Ascending aorta (tissue), 2 donors: ENCODE measurements at regions not wholly inside any gene's neighbourhood (a gene's known extent, or its start where the extent isn't known, plus 50 kb on each side); places are given as distances from the start of the nearest gene placed in this dataset.

ENCODE experiments used
- DNase-seq, 2 donors: peaks; one replicate each; pipeline ENCODE4 v3.0.0-alpha.2; 2019; ENCODE audit warnings: low spot score in 2 of 2
- H3K27ac ChIP-seq, 2 donors: fragments of 200-600 bp; sonication (generic); one replicate each; pipeline ENCODE4 v1.5.1; 2016 to 2017; ENCODE audit warnings: mild to moderate bottlenecking in 1 of 2
- H3K27me3 ChIP-seq: fragments of 200-600 bp; sonication (generic); one replicate; pipeline ENCODE4 v1.5.1; 2017
- H3K36me3 ChIP-seq, 2 donors: fragments of 200-600 bp; sonication (generic); one replicate each; pipeline ENCODE4 v1.5.1; 2016
- H3K4me1 ChIP-seq, 2 donors: fragments of 200-600 bp; sonication (generic); one replicate each; pipeline ENCODE4 v1.5.1; 2016 to 2017; ENCODE audit warnings: mild to moderate bottlenecking in 1 of 2
- H3K4me3 ChIP-seq, 2 donors: fragments of 200-600 bp; sonication (generic); one replicate each; pipeline ENCODE4 v1.5.1; 2016 to 2017; ENCODE audit warnings: mild to moderate bottlenecking in 1 of 2
- H3K9me3 ChIP-seq, 2 donors: fragments of 200-600 bp; sonication (generic); one replicate each; pipeline ENCODE4 v1.5.1; 2016
- intact Hi-C: fragments of 100-400 bp; cut with DNase I; formaldehyde crosslinking; loops from one replicate; pipeline ENCODE4 v1.15.1; 2023
- TF ChIP-seq, protein P1 (sequence below), 3 experiments: fragments of 200-600 bp in 2 of 3; fragments of 450-650 bp in 1 of 3; sonication (generic) in 2 of 3; IDR thresholded peaks; one replicate each; pipeline ENCODE4 v1.5.1; 2016 to 2019; ENCODE audit warnings: antibody characterized with exemption in 3 of 3, mild to moderate bottlenecking in 1 of 3, moderate library complexity in 1 of 3

DNA sequence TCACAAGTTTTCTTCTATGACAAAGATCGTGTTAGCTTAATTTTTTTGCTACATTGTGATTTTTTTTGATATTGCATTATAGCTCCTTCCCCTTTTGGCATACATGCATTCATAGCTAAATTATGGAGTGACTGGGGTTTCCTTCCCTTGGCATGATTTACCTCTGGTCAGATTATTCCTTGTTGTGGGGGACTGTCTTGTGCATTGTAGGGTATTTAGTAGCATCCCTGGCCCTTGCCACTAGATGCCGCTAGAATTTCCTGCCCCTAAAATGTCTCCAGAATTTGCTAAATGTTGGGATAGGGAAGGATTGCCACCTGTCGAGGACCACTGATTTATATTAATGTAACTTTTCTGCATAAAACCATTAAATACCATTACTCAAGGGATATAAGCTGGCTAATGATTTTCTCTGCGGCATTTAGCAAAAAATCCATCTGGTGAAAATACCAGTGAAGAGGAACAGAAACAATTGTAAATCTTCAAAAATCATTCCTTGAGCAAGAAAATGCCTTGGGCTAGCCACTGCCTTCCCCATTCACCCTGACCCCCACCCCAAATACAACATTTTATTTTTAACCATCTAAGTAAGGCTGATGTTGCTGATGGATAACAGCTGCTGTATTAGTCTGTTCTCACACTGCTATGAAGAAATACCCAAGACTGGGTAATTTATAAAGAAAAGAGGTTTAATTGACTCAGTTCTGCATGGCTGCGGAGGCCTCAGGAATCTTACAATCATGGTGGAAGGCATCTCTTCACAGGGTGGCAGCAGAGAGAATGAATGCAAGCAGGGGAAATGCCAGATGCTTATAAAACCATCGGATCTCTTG, 195.2 kb downstream of the MAP2K6 start:
- DNase-seq: no peak
- Histone ChIP-seq H3K36me3 (no peaks in the 10 kb centered on the region), H3K4me1 (peaks cover 0 to 23% of the 10 kb centered on the region in 2 donors), H3K27ac (peak overlapping the region; percentile 68 to 71), H3K4me3 (peak overlapping the region in 1 of 2 donors; percentile 7), H3K27me3 (no peaks in the 10 kb centered on the region), H3K9me3 (no peaks in the 10 kb centered on the region)
- intact Hi-C loops: loop anchor here (5.0 kb wide), 1 partner anchor 303 kb away; no protein-coding TSS in a partner anchor
- TF ChIP-seq, protein P1, sequence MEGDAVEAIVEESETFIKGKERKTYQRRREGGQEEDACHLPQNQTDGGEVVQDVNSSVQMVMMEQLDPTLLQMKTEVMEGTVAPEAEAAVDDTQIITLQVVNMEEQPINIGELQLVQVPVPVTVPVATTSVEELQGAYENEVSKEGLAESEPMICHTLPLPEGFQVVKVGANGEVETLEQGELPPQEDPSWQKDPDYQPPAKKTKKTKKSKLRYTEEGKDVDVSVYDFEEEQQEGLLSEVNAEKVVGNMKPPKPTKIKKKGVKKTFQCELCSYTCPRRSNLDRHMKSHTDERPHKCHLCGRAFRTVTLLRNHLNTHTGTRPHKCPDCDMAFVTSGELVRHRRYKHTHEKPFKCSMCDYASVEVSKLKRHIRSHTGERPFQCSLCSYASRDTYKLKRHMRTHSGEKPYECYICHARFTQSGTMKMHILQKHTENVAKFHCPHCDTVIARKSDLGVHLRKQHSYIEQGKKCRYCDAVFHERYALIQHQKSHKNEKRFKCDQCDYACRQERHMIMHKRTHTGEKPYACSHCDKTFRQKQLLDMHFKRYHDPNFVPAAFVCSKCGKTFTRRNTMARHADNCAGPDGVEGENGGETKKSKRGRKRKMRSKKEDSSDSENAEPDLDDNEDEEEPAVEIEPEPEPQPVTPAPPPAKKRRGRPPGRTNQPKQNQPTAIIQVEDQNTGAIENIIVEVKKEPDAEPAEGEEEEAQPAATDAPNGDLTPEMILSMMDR (IDR thresholded peaks at IDR 0.05): peak in 2 of 3 experiments; percentile 21 to 37

DNA sequence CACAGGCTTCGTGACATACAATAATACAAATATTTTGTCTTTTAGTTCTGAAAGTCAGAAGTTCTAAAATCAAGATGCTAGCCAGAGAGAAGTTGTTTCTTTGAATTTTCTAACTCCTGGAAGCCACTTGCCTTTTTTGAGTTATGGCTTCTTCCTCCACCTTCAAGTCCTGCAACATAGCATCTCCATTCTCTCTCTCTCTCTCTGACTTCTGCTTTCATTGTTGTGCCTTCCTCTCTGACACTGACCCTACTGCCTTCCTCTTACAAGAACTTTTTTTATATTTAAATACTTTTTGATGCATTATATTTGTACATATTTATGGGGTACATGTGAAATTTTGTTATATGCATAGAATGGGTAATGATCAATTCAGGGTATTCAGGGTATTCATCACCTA, 205.9 kb downstream of the MAP2K6 start:
- no peak for DNase-seq
- intact Hi-C loops: no loop called here
- Histone ChIP-seq H3K4me1 (no peaks in the 10 kb centered on the region), H3K4me3 (no peak overlapping the region), H3K36me3 (no peaks in the 10 kb centered on the region), H3K27me3 (no peaks in the 10 kb centered on the region), H3K9me3 (peaks cover 0 to 6% of the 10 kb centered on the region in 2 donors), H3K27ac (no peak overlapping the region)
- TF ChIP-seq, protein P1 (IDR thresholded peaks at IDR 0.05): no peak

DNA sequence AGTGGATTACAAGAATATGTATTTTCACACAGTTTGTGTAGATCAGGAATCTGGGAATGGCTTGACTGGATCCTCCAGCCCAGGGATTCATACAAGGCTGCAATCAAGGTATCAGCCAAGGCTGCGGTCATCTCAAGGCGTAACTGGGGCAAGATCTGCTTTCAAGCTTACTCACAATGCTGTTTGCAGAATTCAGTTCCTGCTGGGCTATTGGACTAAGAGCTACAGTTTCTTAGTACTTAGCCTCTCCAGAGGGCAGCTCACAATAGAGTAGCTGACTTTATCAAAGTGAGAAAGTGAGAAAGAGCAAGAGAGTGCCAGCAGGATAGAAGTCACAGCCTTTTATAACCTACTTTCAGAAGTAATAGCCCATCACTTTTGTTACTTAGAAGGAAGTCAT, 211.0 kb downstream of the MAP2K6 start:
- intact Hi-C loops: no loop called here
- no peaks in the 10 kb centered on the region for H3K36me3 ChIP-seq
- H3K9me3 ChIP-seq: peaks cover 0 to 6% of the 10 kb centered on the region in 2 donors
- no peak overlapping the region for H3K27ac ChIP-seq
- TF ChIP-seq, protein P1 (IDR thresholded peaks at IDR 0.05): no peak
- no peaks in the 10 kb centered on the region for H3K27me3 ChIP-seq
- DNase-seq: no peak
- H3K4me3 ChIP-seq: no peak overlapping the region
- H3K4me1 ChIP-seq: no peaks in the 10 kb centered on the region

DNA sequence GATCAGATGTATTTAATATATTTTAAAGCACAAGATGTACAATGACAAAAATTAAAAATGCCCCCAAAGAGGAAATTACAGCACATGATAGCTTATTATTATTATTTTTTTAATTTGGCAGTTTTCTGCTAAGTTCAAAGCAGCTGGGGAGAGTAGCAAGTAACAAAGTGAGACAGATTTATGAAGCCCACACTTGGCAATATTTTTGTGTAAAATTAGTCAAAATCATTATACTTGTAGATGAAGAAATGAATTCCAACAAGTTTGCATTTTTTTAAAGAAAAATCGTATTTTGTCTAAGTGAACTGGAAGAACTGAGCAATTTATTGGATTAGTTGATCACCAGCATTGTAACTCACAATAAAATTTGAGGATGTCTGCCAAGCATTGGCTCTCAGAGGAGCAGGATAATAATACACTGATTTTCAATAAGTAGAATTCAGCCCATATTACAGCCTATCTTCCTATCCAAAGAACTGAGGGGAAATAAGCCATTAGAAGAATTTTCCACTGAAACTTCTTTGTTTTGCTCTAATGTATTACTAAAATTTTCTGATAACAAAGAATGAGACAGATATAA, 215.6 kb downstream of the MAP2K6 start:
- TF ChIP-seq, protein P1 (IDR thresholded peaks at IDR 0.05): no peak
- no peak overlapping the region for H3K27ac ChIP-seq
- H3K9me3 ChIP-seq: no peaks in the 10 kb centered on the region
- H3K36me3 ChIP-seq: no peaks in the 10 kb centered on the region
- H3K27me3 ChIP-seq: no peaks in the 10 kb centered on the region
- intact Hi-C loops: no loop called here
- no peak for DNase-seq
- no peak overlapping the region for H3K4me3 ChIP-seq
- no peaks in the 10 kb centered on the region for H3K4me1 ChIP-seq

DNA sequence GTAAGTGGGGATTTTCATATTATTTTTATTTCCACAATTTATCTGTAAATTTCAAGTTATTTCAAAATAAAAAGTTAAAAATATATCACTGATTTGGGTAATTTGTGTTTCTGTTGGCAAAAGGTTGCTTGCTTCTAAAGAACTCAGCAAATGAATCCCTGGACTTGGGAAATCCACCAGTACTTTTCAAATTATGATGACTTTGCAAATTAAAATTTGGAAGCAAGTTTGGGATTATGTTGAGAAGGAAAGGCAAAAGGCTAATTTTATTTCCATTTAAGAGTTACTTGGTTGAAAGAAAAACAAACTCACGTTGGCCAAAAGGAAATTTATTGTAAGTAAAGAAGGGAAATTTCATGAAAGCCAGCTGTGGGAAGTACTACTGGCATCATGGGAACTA, 220.3 kb downstream of the MAP2K6 start:
- H3K9me3 ChIP-seq: no peaks in the 10 kb centered on the region
- H3K4me3 ChIP-seq: no peak overlapping the region
- no peak overlapping the region for H3K27ac ChIP-seq
- TF ChIP-seq, protein P1 (IDR thresholded peaks at IDR 0.05): no peak
- no peaks in the 10 kb centered on the region for H3K27me3 ChIP-seq
- intact Hi-C loops: no loop called here
- H3K4me1 ChIP-seq: no peaks in the 10 kb centered on the region
- no peaks in the 10 kb centered on the region for H3K36me3 ChIP-seq
- no peak for DNase-seq
